ENCODE measurements at regions not wholly inside any gene's neighbourhood (a gene's known extent, or its start where the extent isn't known, plus 50 kb on each side); places are given as distances from the start of the nearest gene placed in this dataset.
A peak's percentile ranks its signal among the peaks of the same experiment; 100 is the strongest.

- Mint-ChIP-seq H3K9me3 (ENCODE audit: low read depth) (no peaks in the 10 kb centered on the region), H3K27ac (ENCODE audit: unreplicated experiment) (no peak overlapping the region), H3K36me3 (ENCODE audit: low read depth) (no peaks in the 10 kb centered on the region), H3K27me3 (ENCODE audit: low read depth) (no peaks in the 10 kb centered on the region), H3K4me3 (ENCODE audit: unreplicated experiment) (no peak overlapping the region), H3K4me1 (ENCODE audit: low read depth) (no peaks in the 10 kb centered on the region)
- TF ChIP-seq CTCF (IDR thresholded peaks at IDR 0.05), result no peak
- DNase-seq (ENCODE audit: low spot score), result no peak
Measured at GRCh38 chr1:219289171-219289570, 115.5 kb downstream of the LYPLAL1 start.

- H3K4me3 Mint-ChIP-seq (ENCODE audit: unreplicated experiment), result no peak overlapping the region
Measured at GRCh38 chr1:219283541-219283940, 109.9 kb downstream of the LYPLAL1 start.

GRCh38 chr1:219281831-219282230, 108.2 kb downstream of the LYPLAL1 start:
- no peak for TF ChIP-seq CTCF (IDR thresholded peaks at IDR 0.05)
- Mint-ChIP-seq H3K4me3 (ENCODE audit: unreplicated experiment) (no peak overlapping the region), H3K9me3 (ENCODE audit: low read depth) (no peaks in the 10 kb centered on the region), H3K27me3 (ENCODE audit: low read depth) (no peaks in the 10 kb centered on the region), H3K36me3 (ENCODE audit: low read depth) (no peaks in the 10 kb centered on the region), H3K4me1 (ENCODE audit: low read depth) (peaks cover 9% of the 10 kb centered on the region), H3K27ac (ENCODE audit: unreplicated experiment) (no peak overlapping the region)
- no peak for DNase-seq (ENCODE audit: low spot score)

More at GRCh38 chr1:219283541-219283940, 109.9 kb downstream of the LYPLAL1 start:
- no peak overlapping the region for H3K27ac Mint-ChIP-seq (ENCODE audit: unreplicated experiment)
- TF ChIP-seq CTCF (IDR thresholded peaks at IDR 0.05), result no peak
- H3K9me3 Mint-ChIP-seq (ENCODE audit: low read depth), result no peaks in the 10 kb centered on the region
- no peak for DNase-seq (ENCODE audit: low spot score)
- H3K27me3 Mint-ChIP-seq (ENCODE audit: low read depth), result no peaks in the 10 kb centered on the region
- H3K36me3 Mint-ChIP-seq (ENCODE audit: low read depth), result no peaks in the 10 kb centered on the region
- peaks cover 4% of the 10 kb centered on the region for H3K4me1 Mint-ChIP-seq (ENCODE audit: low read depth)

GRCh38 chr1:219279017-219279770, 105.5 kb downstream of the LYPLAL1 start:
- no peaks in the 10 kb centered on the region for H3K36me3 Mint-ChIP-seq (ENCODE audit: low read depth)
- H3K4me3 Mint-ChIP-seq (ENCODE audit: unreplicated experiment), result no peak overlapping the region
- no peak for TF ChIP-seq CTCF (IDR thresholded peaks at IDR 0.05)
- peaks cover 9% of the 10 kb centered on the region for H3K4me1 Mint-ChIP-seq (ENCODE audit: low read depth)
- no peak for DNase-seq (ENCODE audit: low spot score)
- no peaks in the 10 kb centered on the region for H3K27me3 Mint-ChIP-seq (ENCODE audit: low read depth)
- H3K27ac Mint-ChIP-seq (ENCODE audit: unreplicated experiment), result no peak overlapping the region
- no peaks in the 10 kb centered on the region for H3K9me3 Mint-ChIP-seq (ENCODE audit: low read depth)

GRCh38 chr1:219278288-219278687, 104.6 kb downstream of the LYPLAL1 start:
- H3K9me3 Mint-ChIP-seq (ENCODE audit: low read depth), result no peaks in the 10 kb centered on the region
- H3K27me3 Mint-ChIP-seq (ENCODE audit: low read depth), result no peaks in the 10 kb centered on the region
- no peak for TF ChIP-seq CTCF (IDR thresholded peaks at IDR 0.05)
- DNase-seq (ENCODE audit: low spot score), result no peak
- peaks cover 9% of the 10 kb centered on the region for H3K4me1 Mint-ChIP-seq (ENCODE audit: low read depth)
- no peaks in the 10 kb centered on the region for H3K36me3 Mint-ChIP-seq (ENCODE audit: low read depth)
- peak overlapping the region; percentile 19 for H3K27ac Mint-ChIP-seq (ENCODE audit: unreplicated experiment)
- H3K4me3 Mint-ChIP-seq (ENCODE audit: unreplicated experiment), result no peak overlapping the region
